BE2C (cell line): ENCODE measurements at regions not wholly inside any gene's neighbourhood (a gene's known extent, or its start where the extent isn't known, plus 50 kb on each side); places are given as distances from the start of the nearest gene placed in this dataset.

Experiments
- DNase-seq: peaks from one replicate; pipeline ENCODE4 v3.0.0-alpha.2; 2020
- H3K27me3 ChIP-seq: fragments of 250-450 bp; sonication (Bioruptor Pico); 2 replicates; pipeline ENCODE4 v1.5.1; 2020; ENCODE audit warnings: mild to moderate bottlenecking
- H3K36me3 ChIP-seq: fragments of 250-450 bp; sonication (Bioruptor Pico); 2 replicates; pipeline ENCODE4 v1.5.1; 2020; ENCODE audit warnings: mild to moderate bottlenecking
- H3K4me1 ChIP-seq: fragments of 250-450 bp; sonication (Bioruptor Pico); 2 replicates; pipeline ENCODE4 v1.5.1; 2020
- H3K4me3 ChIP-seq: 2 replicates; pipeline ENCODE4 v1.5.1; 2011; ENCODE audit warnings: low read depth, low read length
- H3K9me3 ChIP-seq: fragments of 250-450 bp; sonication (Bioruptor Pico); 2 replicates; pipeline ENCODE4 v1.5.1; 2020
- TF ChIP-seq, protein P1 (sequence below): IDR thresholded peaks from 2 replicates; pipeline ENCODE4 v1.5.1; 2012; ENCODE audit warnings: mild to moderate bottlenecking, low read depth, low read length

DNA sequence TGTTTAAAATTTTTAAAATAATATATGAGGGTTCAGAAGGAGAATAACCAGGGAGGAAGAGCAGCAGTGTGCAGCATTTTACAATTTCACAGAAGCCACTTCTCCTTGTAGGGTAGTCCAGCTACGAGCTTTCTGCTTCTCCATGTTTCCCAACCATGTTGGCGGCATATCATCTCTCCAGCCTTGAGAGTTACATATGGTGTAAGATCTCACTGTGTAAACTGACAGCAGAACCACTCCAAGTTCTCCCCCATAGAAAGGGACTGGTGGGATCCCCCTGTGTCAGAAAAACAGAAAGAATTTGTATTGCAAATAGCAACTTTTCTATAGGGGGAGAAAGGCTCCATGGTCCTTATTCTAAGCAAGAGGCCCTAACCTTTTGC lies 266.8 kb upstream of the ACVR2A start:
- H3K36me3 ChIP-seq = no peaks in the 10 kb centered on the region
- no peaks in the 10 kb centered on the region for H3K4me1 ChIP-seq
- no peaks in the 10 kb centered on the region for H3K9me3 ChIP-seq
- H3K4me3 ChIP-seq = no peak overlapping the region
- DNase-seq = no peak
- no peaks in the 10 kb centered on the region for H3K27me3 ChIP-seq
- TF ChIP-seq, protein P1, sequence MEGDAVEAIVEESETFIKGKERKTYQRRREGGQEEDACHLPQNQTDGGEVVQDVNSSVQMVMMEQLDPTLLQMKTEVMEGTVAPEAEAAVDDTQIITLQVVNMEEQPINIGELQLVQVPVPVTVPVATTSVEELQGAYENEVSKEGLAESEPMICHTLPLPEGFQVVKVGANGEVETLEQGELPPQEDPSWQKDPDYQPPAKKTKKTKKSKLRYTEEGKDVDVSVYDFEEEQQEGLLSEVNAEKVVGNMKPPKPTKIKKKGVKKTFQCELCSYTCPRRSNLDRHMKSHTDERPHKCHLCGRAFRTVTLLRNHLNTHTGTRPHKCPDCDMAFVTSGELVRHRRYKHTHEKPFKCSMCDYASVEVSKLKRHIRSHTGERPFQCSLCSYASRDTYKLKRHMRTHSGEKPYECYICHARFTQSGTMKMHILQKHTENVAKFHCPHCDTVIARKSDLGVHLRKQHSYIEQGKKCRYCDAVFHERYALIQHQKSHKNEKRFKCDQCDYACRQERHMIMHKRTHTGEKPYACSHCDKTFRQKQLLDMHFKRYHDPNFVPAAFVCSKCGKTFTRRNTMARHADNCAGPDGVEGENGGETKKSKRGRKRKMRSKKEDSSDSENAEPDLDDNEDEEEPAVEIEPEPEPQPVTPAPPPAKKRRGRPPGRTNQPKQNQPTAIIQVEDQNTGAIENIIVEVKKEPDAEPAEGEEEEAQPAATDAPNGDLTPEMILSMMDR = no peak

- DNase-seq = no peak
- H3K27me3 ChIP-seq = no peaks in the 10 kb centered on the region
- TF ChIP-seq, protein P1 = no peak
- H3K4me1 ChIP-seq = no peaks in the 10 kb centered on the region
- H3K9me3 ChIP-seq = no peaks in the 10 kb centered on the region
- H3K36me3 ChIP-seq = no peaks in the 10 kb centered on the region
- no peak overlapping the region for H3K4me3 ChIP-seq
These were observed 267.4 kb upstream of the ACVR2A start for GRCh38 chr2:147577323-147577997.

DNA sequence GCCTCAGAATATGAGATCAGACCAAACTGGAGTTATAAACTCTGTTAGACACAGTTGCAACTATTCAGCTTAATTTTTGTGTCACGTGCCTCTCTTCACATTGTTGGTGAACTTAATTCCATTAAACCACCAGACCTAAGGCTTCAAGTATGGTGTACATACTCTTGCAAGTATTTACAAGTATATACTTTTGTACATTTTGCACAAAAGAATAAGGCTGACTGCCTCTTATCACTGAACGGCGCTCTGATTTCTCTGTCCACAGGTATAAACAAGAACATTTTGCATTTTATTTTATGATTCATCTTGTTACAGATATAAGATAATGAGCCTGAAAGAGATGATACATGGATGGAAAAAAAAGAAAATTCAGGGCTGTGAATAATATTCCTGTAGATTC lies 269.7 kb upstream of the ACVR2A start:
- H3K4me3 ChIP-seq = no peak overlapping the region
- no peaks in the 10 kb centered on the region for H3K9me3 ChIP-seq
- TF ChIP-seq, protein P1 = no peak
- no peaks in the 10 kb centered on the region for H3K27me3 ChIP-seq
- no peak for DNase-seq
- H3K36me3 ChIP-seq = no peaks in the 10 kb centered on the region
- H3K4me1 ChIP-seq = no peaks in the 10 kb centered on the region

- Histone ChIP-seq H3K36me3 (no peaks in the 10 kb centered on the region), H3K27me3 (no peaks in the 10 kb centered on the region), H3K9me3 (no peaks in the 10 kb centered on the region), H3K4me1 (no peaks in the 10 kb centered on the region), H3K4me3 (no peak overlapping the region)
- DNase-seq = no peak
- TF ChIP-seq, protein P1 = no peak
These were observed 272.2 kb upstream of the ACVR2A start for GRCh38 chr2:147572622-147573021.

GRCh38 chr2:147569426-147569825 lies 275.4 kb upstream of the ACVR2A start:
- Histone ChIP-seq H3K4me1 (no peaks in the 10 kb centered on the region), H3K9me3 (no peaks in the 10 kb centered on the region), H3K27me3 (no peaks in the 10 kb centered on the region), H3K4me3 (no peak overlapping the region), H3K36me3 (no peaks in the 10 kb centered on the region)
- TF ChIP-seq, protein P1 = no peak
- DNase-seq = no peak

- H3K4me1 ChIP-seq = no peaks in the 10 kb centered on the region
- TF ChIP-seq, protein P1 = no peak
- H3K27me3 ChIP-seq = no peaks in the 10 kb centered on the region
- no peak for DNase-seq
- H3K4me3 ChIP-seq = no peak overlapping the region
- no peaks in the 10 kb centered on the region for H3K36me3 ChIP-seq
- H3K9me3 ChIP-seq = no peaks in the 10 kb centered on the region
These were observed 276.7 kb upstream of the ACVR2A start for GRCh38 chr2:147568109-147568508.
